HL-60 (cell line): ENCODE measurements at regions not wholly inside any gene's neighbourhood (a gene's known extent, or its start where the extent isn't known, plus 50 kb on each side); places are given as distances from the start of the nearest gene placed in this dataset.

Experiments used
- POLR2AphosphoS5 ChIP-seq: IDR thresholded peaks from 2 replicates; pipeline ENCODE4 v1.6.1; 2012; ENCODE audit warnings: low read depth
- TF ChIP-seq, protein P1 (sequence below): IDR thresholded peaks from one replicate; pipeline ENCODE4 v1.5.1; 2011; ENCODE audit warnings: low read length, control low read depth, inconsistent platforms; ENCODE audit not compliant: insufficient read depth
- TF ChIP-seq, protein P2 (sequence below): IDR thresholded peaks from 2 replicates; pipeline ENCODE4 v1.6.1; 2012; ENCODE audit warnings: low read depth; ENCODE audit not compliant: insufficient replicate concordance

DNA sequence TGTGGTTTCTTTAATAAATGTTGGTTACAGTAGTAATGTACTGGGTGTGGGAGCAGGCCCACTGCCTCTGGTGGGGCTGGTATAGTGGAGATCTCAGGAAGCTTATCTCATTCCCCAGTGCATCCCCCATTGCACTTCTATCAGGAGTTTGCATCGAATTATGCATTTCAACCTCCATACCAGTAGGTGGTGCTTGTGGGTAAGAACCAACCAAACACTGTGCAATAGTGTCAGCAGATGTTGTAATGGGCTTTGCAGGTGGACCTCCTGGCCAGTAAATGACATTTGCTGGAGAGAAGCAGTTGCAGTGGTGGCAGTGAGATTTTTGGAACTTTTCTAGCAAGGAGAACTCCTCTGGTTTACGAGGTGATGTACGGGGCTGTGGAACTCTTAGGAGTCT, 150.6 kb downstream of the POU3F4 start:
- TF ChIP-seq, protein P1, sequence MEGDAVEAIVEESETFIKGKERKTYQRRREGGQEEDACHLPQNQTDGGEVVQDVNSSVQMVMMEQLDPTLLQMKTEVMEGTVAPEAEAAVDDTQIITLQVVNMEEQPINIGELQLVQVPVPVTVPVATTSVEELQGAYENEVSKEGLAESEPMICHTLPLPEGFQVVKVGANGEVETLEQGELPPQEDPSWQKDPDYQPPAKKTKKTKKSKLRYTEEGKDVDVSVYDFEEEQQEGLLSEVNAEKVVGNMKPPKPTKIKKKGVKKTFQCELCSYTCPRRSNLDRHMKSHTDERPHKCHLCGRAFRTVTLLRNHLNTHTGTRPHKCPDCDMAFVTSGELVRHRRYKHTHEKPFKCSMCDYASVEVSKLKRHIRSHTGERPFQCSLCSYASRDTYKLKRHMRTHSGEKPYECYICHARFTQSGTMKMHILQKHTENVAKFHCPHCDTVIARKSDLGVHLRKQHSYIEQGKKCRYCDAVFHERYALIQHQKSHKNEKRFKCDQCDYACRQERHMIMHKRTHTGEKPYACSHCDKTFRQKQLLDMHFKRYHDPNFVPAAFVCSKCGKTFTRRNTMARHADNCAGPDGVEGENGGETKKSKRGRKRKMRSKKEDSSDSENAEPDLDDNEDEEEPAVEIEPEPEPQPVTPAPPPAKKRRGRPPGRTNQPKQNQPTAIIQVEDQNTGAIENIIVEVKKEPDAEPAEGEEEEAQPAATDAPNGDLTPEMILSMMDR: no peak
- no peak for TF ChIP-seq POLR2AphosphoS5
- TF ChIP-seq, protein P2, sequence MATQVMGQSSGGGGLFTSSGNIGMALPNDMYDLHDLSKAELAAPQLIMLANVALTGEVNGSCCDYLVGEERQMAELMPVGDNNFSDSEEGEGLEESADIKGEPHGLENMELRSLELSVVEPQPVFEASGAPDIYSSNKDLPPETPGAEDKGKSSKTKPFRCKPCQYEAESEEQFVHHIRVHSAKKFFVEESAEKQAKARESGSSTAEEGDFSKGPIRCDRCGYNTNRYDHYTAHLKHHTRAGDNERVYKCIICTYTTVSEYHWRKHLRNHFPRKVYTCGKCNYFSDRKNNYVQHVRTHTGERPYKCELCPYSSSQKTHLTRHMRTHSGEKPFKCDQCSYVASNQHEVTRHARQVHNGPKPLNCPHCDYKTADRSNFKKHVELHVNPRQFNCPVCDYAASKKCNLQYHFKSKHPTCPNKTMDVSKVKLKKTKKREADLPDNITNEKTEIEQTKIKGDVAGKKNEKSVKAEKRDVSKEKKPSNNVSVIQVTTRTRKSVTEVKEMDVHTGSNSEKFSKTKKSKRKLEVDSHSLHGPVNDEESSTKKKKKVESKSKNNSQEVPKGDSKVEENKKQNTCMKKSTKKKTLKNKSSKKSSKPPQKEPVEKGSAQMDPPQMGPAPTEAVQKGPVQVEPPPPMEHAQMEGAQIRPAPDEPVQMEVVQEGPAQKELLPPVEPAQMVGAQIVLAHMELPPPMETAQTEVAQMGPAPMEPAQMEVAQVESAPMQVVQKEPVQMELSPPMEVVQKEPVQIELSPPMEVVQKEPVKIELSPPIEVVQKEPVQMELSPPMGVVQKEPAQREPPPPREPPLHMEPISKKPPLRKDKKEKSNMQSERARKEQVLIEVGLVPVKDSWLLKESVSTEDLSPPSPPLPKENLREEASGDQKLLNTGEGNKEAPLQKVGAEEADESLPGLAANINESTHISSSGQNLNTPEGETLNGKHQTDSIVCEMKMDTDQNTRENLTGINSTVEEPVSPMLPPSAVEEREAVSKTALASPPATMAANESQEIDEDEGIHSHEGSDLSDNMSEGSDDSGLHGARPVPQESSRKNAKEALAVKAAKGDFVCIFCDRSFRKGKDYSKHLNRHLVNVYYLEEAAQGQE: no peak
